Renal cortex interstitium (tissue), 11 donors: ENCODE measurements at regions not wholly inside any gene's neighbourhood (a gene's known extent, or its start where the extent isn't known, plus 50 kb on each side); places are given as distances from the start of the nearest gene placed in this dataset.
A peak's percentile ranks its signal among the peaks of the same experiment; 100 is the strongest.
"Not testable (repeated sequence)": the region's sequence is repeated elsewhere in the genome, so short reads cannot be mapped to it uniquely, and the experiment has no call there.

Source experiments
- DNase-seq, 11 donors: peaks; one replicate each; pipeline ENCODE4 v3.0.0-alpha.2; 2013; ENCODE audit warnings: low read depth in 9 of 11, low spot score in 4 of 11; ENCODE audit errors: extremely low read depth in 1 of 11

DNA sequence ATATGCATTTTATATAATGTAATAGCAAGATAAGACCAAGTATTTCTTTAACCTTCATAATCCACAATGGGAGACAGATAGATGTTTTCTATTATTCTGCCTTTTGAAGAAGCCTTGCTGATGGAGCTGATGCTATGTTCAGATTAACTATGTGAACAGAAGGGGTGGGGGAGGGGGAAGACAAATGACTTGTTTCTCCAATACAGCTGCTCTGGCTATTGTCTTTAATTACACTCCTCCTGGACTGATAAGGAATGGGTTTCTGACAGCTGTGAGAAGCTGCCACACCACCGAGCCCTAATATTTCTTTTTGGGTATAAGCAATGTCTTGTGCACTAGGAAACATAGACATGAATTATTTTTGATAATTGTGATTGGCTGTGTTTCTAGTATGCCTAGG is 62.0 kb downstream of the CAVIN4 start:
- no peak for DNase-seq

DNA sequence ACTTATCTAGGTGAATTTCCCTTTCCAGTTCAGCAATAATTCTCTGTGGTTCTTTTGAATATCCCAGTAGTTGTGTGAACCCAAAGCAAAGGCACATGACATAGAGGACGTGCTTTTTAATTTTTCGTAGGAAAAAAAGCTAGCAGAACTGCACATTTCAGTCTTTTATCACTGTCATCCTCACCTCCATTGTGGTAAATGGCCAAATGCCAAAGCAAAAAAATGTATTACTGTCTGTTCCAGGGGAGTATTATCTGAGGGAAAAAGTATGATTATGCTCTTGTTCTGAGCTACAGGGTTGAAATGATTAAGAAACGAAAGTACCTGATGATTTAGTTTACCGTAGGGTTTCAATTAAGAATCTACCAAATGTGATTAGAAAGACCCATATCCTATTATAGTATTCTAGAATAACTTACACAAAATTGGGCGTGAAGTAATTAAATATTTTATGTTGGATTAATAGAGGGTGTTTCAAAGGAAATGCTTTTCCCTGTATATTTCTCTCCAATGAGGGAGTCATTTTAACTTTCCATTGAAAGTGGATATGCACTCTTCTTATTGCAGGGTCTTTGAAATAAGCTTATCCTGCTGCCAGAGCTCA is 62.7 kb downstream of the CAVIN4 start:
- no peak for DNase-seq

DNA sequence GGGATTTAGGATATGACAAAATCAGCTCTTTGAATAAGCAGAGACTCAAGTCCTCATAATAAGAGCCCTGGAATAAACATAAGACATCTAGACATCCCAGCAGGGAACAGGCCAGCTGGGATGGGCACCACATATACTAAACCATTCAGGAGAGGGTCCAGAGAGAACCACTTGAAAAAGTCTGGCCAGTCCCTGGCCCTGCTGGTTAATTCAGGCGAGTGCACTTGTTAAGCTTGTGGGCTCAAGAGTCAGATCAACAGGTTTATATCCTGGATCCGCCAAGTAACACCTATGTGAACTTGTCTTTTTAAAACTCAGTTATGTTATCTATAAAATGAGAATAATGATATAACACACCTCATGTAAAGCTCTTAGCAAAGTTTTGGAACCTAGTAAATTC is 63.3 kb downstream of the CAVIN4 start:
- no peak for DNase-seq

DNA sequence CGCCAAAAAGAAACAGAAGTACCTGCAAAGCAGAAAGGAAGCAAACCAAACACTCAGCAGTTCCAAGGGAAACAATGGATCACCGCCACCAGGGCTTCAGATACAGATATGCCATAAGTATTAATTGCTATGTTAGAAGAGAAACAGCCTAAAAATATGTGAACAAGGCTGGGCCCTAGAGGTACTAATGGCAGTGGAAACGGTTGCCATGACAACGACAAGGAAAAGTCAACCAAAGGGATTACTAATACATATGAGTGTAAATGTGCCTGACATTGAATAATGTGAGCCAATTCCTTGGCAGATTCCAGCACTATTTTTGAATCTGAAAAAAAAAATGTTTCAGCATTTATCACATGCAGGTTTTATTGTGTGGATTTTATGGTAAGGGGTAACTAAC is 75.0 kb downstream of the CAVIN4 start:
- DNase-seq, result no peak

DNA sequence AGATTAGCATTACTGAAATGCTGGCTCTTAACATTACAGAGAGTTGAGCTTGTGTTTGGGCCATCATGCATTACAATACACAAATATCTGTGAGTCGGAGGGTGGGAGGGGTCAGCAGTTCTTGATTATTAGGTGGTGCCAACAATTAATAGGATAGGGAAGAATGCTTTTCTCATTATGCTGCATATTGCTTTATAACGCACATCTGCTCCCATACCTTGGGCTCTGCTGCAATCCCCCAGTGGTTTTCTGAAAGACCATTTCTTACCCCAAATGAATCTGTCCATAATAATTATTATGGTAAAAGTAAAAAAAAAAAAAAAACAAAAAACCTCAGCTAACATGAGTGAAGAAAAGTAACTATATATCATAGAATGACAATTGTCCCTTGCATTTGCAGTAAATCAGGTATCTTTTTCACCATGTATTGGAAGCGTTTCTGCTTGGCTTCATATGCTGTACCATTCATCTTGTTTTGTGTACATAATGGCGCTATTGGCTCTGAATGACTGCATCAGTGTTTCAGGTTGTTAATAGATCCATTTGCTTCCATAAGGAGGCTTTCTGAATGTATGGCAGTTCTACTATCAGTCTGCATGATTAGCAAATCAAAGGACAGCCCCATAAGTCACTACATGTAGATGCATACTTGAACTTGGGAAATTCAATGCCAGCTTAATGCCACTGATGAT is 75.9 kb downstream of the CAVIN4 start:
- DNase-seq, result no peak

DNA sequence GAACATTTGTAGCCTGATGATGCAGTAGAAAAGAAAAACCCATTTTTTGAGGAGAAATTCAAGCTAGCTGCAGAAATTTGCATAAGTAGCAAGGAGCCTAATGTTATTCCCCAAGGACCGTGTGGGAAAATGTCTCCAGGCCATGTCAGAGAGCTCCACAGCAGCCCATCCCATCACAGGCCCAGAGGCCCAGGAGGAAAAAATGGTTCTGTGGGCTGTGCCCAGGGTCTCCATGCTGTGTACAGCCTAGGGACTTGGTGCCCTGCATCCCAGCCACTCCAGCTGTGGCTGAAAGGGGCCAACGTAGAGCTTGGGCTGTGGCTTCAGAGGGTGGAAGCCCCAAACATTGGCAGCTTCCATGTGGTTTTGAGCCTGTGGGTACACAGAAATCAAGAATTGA is 79.0 kb downstream of the CAVIN4 start:
- not testable (repeated sequence) for DNase-seq

DNA sequence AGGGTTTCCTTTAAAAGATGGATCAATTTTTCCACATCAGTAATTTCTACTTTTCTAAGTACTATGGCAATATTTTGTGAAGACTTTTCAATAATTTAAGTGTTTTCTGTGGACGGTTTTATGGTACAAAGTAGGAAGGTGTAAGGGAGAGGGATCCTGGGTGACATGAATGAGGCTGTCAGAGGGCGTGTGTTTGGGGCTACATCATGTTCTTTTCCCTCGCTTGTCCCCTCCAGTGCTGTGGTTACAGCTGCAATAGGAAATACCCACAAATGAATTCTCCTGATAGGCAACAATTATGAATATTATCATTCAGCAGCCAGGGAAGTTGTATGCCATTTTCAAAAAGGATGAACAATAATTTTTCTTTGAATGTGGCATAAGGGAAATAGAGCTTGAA is 83.8 kb downstream of the CAVIN4 start:
- DNase-seq, result no peak

DNA sequence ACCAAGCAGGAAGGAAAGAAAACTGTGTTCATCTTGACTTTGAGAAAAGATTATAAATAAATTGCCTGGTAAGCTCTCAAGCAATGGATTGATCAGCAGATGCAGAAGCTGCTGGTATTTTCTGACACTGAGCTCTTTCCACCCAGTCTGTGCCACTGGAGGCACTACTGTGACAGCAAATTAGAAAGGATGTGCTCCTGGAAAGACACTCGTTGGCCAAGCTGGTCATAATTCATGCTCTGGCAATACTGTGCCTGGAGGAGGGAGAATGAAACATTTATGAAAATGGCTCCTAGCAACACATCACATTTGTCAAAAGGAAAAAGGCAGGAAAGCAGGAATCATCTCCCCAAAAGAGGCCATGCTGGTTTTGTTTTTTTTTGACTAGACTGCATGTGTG is 84.2 kb downstream of the CAVIN4 start:
- DNase-seq, result no peak

DNA sequence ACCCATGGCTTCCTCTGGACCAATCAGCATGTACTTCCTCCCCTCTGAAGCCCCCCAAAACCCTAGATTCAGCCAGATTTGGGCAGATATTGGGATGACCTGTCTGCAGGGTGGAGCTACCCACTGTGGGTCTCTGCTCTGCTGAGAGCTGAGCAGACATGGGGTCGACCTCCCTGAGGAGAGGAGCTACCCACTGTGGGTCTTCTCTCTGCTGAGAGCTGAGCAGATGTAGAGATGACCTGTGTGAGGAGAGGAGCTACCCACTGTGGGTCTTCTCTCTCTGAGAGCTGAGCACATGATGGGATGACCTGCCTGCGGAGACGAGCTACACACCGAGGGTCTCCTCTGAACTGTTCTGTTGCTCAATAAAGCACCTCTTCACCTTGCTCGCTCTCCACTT is 89.6 kb downstream of the CAVIN4 start:
- DNase-seq, result no peak

DNA sequence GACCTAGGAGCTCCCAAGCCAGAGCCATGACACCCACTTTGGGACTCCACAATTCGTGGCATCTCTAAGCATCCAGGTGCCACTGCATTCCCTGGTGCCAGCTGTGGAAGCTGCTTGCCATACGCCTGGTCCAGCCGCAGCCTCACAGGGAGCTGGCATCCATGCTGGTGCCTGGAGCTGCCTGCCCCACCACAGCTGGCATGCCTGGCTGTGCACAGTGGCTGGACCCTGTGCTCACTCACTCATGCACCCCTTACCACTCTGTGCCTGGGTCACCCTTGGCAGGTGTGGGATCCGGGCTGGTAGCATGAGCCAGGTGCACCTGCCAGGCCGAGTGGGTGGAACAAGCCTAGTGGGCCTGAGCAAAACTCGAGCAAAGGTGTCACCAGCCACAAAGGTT is 90.1 kb downstream of the CAVIN4 start:
- DNase-seq, result no peak

DNA sequence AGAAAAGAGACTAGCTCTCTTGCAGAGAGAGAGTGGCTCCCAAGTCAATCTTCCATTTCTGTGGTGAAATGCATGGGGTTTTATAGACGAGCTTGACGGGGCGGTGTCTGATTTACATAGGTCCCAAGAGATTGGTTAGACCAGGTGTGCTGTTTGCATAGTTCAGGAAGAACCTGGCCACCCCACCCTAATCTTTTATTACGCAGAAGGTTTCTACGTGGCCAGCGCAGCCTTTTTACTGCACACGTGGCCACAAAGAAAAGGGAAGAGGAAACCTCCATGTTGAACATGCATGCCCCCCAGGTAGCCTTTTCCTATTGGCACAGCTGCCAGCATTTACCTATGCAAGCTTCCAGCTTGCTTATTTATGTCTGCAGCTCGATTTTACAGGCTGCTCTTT is 92.1 kb downstream of the CAVIN4 start:
- no peak for DNase-seq

DNA sequence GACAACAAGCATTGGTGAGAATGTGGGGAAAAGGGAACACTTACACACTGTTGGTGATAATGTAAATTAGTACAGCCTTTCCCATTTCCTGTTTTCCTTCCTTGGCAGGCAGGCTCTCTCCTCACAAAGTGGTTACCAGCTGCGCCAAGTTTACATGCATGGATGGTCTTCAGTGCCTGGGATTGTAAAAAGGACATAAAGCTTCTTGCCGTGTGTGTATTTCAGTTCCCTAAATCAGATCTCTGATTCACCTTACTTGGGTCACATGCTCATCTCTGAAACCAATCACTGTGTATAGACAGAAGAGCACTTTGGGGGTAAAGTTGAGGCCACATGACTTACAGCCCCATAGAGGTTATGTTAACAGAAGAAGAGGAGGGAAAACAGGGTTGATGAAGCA is 92.8 kb downstream of the CAVIN4 start:
- peak in 6 of 11 donors; percentile 1 to 20 (median 2) for DNase-seq

DNA sequence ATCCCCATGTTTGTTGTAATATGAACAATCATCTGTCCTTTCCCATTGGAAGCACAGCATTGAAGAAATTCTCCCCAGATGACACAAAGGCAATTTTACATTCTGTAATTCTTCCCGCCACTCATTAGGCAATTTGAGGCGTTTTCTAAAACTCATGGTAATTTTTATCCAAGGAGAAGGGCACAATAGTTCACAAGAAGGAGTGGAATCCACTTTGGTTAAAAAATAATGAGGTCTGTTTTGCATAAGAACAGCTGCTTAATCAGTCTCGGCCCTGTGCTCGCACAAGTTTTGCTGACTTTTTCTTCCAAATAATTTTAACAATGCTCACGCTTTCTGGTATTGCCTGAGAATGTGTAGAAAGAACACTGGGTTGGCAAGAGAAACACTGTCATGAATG is 94.0 kb downstream of the CAVIN4 start:
- no peak for DNase-seq

DNA sequence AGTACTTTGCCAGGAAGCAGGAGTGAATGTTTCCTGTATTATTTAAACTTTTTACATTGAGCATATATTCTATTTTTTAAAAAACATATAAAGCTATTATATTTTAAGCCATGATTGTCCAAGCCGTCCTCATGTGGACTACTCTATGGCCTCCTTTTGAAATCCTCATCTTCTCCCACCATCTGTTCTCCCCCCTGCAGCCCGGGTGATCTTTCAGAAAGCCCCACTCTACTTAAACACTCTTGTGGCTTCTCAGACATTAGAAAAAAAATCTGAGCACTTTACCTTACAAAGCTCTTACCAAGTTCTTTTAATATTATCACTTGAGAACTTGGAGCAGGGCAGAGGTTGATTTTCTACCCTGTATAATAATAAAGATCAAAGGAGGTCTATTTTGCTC is 95.4 kb downstream of the CAVIN4 start:
- DNase-seq, result no peak

DNA sequence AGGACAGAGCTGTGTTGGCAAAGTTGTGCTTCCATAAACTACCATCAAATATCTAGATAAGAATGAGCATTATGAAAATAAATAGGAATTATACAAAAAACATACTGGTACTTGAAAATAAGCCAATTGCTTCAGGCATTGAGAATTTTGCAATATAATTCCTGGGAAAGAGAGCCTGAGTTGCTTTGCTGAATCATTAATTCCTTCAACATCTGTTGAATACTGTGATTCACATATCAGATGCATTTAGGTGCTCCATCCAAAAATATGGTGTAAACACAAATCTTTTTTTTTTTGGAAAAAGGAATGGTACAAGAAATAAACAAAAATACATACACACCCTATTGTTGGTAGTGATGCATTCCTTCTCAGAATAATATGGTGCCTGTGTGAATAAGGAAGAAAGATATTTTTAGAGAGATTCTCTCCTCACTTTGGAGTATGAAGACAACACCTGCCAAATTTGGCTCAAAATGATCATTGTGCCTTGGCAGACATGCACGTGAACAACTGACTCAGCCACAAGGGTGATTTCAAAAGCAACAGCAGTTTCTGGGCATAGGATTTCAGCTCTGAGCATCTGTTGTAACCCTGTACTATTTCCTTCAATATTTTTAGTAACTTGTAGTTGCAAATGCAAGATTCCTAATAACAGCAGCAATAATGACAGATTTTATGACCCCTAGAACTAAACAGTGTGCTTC is 96.7 kb downstream of the CAVIN4 start:
- no peak for DNase-seq

DNA sequence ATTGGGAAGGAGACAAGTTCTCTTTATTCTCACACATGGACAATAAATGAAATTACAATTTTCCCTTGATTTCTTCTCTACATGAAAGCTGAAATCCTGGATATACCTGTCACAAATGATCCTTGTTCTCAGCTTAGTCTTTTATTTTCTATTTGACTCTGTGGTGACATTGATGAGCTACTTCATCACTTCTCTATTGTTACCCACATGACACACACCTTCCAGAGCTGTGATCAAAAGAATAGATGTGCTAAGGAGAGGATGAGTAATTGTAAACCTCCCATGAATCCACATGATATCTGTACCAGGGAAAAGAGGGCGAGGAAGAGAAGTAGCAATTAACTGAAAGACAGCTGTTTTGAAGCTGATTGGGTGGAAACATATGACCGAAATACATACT is 102.0 kb downstream of the CAVIN4 start:
- DNase-seq, result no peak

DNA sequence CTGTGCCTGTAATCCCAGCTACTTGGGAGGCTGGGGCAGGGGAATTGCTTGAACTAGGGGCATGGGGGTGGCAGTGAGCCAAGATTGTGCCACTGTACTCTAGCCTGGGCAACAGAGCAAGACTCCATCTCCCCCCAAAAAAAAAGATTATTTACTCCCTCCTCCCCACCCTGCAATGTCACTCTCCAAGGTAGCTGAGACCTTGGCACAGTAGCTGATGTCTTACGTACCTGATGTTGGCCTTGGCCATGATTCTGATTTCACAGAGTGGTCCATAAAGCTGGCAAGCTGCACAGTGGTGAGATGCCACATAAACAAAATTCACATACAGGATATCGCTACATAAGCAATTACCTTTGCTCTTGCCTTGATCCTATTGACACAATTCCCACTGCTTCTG is 108.5 kb downstream of the CAVIN4 start:
- no peak for DNase-seq

DNA sequence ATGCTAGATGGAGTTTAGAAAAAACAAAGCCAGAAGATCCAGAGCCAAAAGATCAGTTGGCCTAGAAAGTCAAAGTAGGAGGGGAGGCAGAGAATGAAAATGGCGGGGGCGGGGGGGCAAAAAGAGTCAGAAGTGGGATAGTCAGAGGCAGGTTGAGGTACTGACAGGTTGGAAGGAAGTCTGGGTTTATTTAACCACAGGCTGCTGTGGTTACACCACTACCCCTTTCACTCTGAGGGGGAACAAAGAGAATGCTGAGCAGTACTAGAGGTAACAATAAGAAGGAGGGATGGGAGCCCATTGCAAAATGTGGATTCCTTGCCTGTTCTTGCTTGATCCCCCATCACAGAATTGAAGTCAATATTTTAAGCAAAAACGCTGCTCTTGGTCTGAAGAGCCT is 111.8 kb downstream of the CAVIN4 start:
- DNase-seq, result no peak

DNA sequence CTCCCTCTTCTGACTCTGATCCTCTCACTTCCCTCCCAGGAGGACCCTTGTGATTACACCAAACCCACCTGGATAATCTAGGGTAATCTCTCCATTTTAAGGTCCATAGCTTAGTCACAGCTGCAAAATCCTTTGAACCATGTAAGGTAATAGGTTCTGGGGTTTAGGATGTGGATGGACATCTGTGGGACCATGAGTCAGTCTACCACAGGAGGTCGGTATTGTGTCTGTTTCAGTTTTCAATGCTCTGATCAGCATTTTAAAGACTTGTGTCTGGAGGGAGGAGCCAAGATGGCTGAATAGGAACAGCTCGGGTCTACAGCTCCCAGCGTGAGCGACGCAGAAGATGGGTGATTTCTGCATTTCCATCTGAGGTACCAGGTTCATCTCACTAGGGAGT is 112.6 kb downstream of the CAVIN4 start:
- no peak for DNase-seq

DNA sequence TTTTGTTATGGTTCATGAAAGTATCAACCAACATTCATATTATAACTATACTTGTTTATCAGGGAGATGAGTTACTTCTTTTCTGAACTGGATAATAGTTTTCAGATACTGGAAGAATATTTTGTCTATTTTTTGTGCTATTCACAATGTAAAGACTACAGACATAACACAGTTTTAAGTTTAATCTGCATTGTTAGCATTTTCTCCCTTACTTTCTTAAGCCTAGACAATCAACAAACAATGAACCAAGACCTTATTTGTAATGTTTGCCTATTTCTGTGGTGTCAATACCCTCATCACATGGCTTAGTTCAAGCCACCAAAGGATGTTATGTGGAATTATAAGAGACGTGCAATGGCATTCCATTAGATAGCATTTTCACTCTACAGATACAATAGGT is 119.5 kb downstream of the CAVIN4 start:
- DNase-seq, result no peak

DNA sequence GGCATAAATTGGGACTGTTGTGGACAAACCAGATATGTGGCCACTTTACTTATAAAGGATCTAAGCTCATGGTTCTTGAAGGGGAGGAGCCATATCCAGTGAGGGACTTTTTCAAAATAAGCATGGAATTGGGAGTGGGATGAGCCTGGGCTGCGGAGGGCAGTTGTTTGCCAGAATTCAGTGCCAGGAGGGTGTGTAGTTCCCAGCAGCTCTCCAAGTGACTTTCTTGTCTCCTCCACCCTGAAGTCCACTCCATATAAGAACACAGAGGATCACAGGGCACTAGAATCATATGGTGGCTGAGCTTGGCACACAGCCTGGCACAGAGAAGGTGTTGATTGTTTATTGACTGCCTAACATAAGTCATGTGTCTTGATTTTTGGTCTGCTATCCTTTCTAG is 121.1 kb downstream of the CAVIN4 start:
- no peak for DNase-seq
